ENCODE measurements at regions not wholly inside any gene's neighbourhood (a gene's known extent, or its start where the extent isn't known, plus 50 kb on each side); places are given as distances from the start of the nearest gene placed in this dataset.
"Not testable (repeated sequence)": the region's sequence is repeated elsewhere in the genome, so short reads cannot be mapped to it uniquely, and the experiment has no call there.

DNA sequence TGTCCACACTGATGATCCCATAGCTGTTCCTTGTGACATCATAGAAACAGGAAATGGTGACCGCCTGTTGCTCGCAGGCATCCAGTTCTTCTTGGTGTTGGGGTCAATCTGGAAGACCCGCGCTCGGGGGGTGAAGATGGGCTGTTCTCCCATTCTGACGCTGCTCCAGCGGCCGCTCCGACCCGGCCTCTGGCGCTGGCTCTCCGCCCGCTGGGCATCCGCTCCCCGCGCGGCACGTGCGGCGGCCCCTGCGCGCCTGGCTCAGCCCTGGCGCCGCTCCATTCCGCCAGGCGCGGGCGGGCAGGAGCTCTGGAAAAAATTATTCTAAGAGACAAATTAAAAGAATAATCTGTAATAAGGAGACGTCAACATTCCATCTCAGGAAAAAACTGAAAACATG is 761.1 kb downstream of the TMEM121 start:
- TF ChIP-seq, protein P1, sequence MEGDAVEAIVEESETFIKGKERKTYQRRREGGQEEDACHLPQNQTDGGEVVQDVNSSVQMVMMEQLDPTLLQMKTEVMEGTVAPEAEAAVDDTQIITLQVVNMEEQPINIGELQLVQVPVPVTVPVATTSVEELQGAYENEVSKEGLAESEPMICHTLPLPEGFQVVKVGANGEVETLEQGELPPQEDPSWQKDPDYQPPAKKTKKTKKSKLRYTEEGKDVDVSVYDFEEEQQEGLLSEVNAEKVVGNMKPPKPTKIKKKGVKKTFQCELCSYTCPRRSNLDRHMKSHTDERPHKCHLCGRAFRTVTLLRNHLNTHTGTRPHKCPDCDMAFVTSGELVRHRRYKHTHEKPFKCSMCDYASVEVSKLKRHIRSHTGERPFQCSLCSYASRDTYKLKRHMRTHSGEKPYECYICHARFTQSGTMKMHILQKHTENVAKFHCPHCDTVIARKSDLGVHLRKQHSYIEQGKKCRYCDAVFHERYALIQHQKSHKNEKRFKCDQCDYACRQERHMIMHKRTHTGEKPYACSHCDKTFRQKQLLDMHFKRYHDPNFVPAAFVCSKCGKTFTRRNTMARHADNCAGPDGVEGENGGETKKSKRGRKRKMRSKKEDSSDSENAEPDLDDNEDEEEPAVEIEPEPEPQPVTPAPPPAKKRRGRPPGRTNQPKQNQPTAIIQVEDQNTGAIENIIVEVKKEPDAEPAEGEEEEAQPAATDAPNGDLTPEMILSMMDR (IDR thresholded peaks at IDR 0.05), result no peak
- no peak for TF ChIP-seq POLR2A (IDR thresholded peaks at IDR 0.05)
- no peak overlapping the region for H3K27ac ChIP-seq
- peak overlapping the region; percentile 34 to 45 for H3K4me3 ChIP-seq
- H3K36me3 ChIP-seq (ENCODE audit: low read depth, missing control alignments), result no peaks in the 10 kb centered on the region
- no peaks in the 10 kb centered on the region for H3K4me1 ChIP-seq
- DNase-seq, result no peak
- intact Hi-C loops (cut with DNase I; ENCODE audit: low total_unique reads), result no loop called here
- H3K27me3 ChIP-seq, result no peaks in the 10 kb centered on the region
- WGBS, 2 donors, result 62 to 78% methylated on average over 18 to 29 of the region's 29 CpGs
- H3K9me3 ChIP-seq, result no peaks in the 10 kb centered on the region

DNA sequence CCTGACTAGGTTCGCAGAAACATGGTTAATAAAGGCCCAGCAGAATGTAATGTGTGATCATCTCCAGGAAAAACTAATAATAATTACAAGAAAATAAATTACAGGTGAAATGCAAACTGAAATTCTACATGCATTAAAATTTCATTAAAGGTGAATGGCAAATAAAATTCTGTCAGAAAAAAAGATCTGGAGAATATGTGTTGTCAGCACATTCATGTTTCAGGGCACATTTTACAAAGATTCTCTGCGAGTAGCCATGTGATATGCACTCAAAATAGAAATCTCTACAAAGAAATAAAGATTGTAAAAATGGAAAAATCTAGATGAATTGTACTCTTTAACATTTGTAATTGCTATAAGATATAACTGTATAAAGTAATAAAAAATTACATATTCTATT is 765.2 kb downstream of the TMEM121 start:
- H3K27ac ChIP-seq, result no peak overlapping the region
- H3K9me3 ChIP-seq, result no peaks in the 10 kb centered on the region
- DNase-seq, result no peak
- H3K4me1 ChIP-seq, result no peaks in the 10 kb centered on the region
- no peak overlapping the region for H3K4me3 ChIP-seq
- no peaks in the 10 kb centered on the region for H3K27me3 ChIP-seq
- TF ChIP-seq, protein P1 (IDR thresholded peaks at IDR 0.05), result no peak
- TF ChIP-seq POLR2A (IDR thresholded peaks at IDR 0.05), result no peak
- intact Hi-C loops (cut with DNase I; ENCODE audit: low total_unique reads), result no loop called here
- WGBS, 2 donors, result 61 to 69% methylated on average over 2 of the region's 2 CpGs
- no peaks in the 10 kb centered on the region for H3K36me3 ChIP-seq (ENCODE audit: low read depth, missing control alignments)

DNA sequence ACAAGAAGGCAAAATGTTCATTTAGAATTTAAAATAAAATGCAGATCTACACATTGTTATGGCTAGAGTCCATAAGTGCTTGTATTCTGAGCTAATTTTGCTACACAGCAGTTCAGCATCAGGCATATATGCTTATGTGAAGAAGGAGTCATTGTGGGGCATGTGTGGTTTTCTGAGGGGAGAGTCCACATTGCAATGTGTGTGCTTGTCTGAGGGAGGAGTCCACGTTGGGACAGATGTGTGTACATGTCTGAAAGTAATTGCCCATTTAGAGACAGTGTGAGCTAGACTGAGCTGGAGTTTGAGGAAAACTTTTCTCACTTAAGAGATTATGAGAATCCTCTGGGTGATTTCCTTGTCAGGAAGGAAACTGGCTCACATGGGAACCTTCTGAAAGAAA is 767.9 kb downstream of the TMEM121 start:
- intact Hi-C loops (cut with DNase I; ENCODE audit: low total_unique reads), result no loop called here
- Histone ChIP-seq H3K9me3 (no peaks in the 10 kb centered on the region), H3K4me1 (no peaks in the 10 kb centered on the region), H3K27me3 (no peaks in the 10 kb centered on the region), H3K27ac (no peak overlapping the region), H3K36me3 (ENCODE audit: low read depth, missing control alignments) (no peaks in the 10 kb centered on the region), H3K4me3 (no peak overlapping the region)
- WGBS, 2 donors, result 20 to 40% methylated on average over 1 of the region's 1 CpG
- no peak for DNase-seq
- no peak for TF ChIP-seq POLR2A (IDR thresholded peaks at IDR 0.05)

DNA sequence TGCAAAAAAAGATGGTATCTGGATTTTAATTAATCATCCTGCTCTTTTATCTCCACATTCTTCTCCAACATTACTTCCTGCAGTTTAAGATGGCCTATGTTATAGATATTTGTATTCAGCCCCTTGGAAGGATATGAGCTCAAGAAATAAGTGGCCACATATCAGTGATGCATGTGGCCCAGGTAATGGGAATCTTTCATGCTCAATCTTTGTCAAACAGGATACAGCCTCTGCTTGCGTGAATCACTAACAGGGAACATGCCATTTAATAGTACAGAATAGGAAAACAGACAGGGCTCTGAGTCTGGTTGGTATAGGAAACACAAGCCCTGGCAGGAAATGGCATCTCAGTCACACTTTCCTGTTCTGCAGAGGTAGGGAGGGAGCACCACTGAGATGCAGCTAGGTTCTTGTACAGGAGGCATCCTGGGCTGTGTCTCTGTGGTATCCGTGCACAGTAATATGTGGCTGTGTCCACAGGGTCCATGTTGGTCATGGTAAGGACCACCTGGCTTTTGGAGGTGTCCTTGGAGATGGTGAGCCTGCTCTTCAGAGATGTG is 774.6 kb downstream of the TMEM121 start:
- H3K9me3 ChIP-seq; H3K27me3 ChIP-seq; DNase-seq; H3K4me1 ChIP-seq; H3K4me3 ChIP-seq; H3K36me3 ChIP-seq (ENCODE audit: low read depth, missing control alignments); intact Hi-C loops (cut with DNase I; ENCODE audit: low total_unique reads); H3K27ac ChIP-seq: not testable (repeated sequence)
- 24 to 72% methylated on average over 2 of the region's 2 CpGs for WGBS, 2 donors

DNA sequence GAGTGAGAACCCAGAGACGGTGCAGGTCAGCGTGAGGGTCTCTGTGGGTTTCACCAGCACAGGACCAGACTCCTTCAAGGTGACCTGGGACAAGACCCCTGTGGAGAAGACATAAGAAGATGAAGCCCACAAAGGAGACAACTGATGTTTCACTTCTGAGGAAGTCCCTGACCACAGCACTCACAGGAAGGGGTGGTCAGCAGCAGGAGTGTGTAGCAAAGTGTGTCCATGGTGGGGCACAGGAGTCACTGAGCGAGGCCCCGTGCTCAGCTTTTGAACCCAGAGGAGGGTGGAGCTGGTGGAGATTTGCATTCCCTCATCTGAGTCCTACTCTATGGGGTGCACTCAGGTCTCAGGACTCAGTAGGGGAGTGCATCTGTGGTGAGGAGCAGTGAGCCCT is 775.2 kb downstream of the TMEM121 start:
- intact Hi-C loops (cut with DNase I; ENCODE audit: low total_unique reads), result not testable (repeated sequence)
- 75 to 82% methylated on average over 4 of the region's 4 CpGs for WGBS, 2 donors

DNA sequence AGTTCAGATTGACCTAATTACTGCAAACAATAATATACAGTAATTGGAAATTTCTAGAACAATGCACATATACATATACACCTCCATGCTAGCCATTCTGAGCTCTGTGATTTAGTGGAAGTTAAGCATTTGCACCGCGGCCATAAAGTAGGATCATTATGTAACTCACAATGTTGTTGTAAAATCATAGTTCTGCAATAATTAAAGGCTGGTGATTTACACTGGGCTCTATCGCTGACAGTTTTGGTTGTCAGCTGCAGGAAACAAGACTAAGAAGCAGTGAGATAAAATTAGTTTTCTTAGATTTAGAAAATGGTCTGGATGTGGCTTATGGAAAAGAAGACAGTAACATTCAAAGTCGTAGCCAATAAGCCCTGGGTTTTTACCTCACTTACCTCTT is 776.3 kb downstream of the TMEM121 start:
- no peak for DNase-seq
- no peak overlapping the region for H3K4me3 ChIP-seq

More for the DNA sequence above, 775.2 kb downstream of the TMEM121 start:
- not testable (repeated sequence) for H3K36me3 ChIP-seq (ENCODE audit: low read depth, missing control alignments); H3K9me3 ChIP-seq; H3K4me1 ChIP-seq; H3K27me3 ChIP-seq; H3K4me3 ChIP-seq; H3K27ac ChIP-seq; DNase-seq

More for the DNA sequence above, 776.3 kb downstream of the TMEM121 start:
- H3K27me3 ChIP-seq, result no peaks in the 10 kb centered on the region
- intact Hi-C loops (cut with DNase I; ENCODE audit: low total_unique reads), result no loop called here
- H3K36me3 ChIP-seq (ENCODE audit: low read depth, missing control alignments), result no peaks in the 10 kb centered on the region
- TF ChIP-seq, protein P1 (IDR thresholded peaks at IDR 0.05), result no peak
- no peak for TF ChIP-seq POLR2A (IDR thresholded peaks at IDR 0.05)
- H3K4me1 ChIP-seq, result no peaks in the 10 kb centered on the region
- 44 to 55% methylated on average over 4 of the region's 4 CpGs for WGBS, 2 donors
- H3K27ac ChIP-seq, result no peak overlapping the region
- H3K9me3 ChIP-seq, result no peaks in the 10 kb centered on the region

Data from testis (tissue), 2 donors.